AG04449 (cell line): ENCODE measurements at regions not wholly inside any gene's neighbourhood (a gene's known extent, or its start where the extent isn't known, plus 50 kb on each side); places are given as distances from the start of the nearest gene placed in this dataset.

Experiments
- CTCF ChIA-PET: fragments of 350-600 bp; formaldehyde crosslinking; extraction: SDS; loops from one replicate; lab custom pipeline; 2021; ENCODE audit warnings: antibody characterized with exemption; lab: Yijun Ruan, JAX
- POLR2A ChIA-PET: fragments of 400-600, 350-600 bp; formaldehyde crosslinking; extraction: SDS; loops from one replicate; lab custom pipeline; 2020; ENCODE audit warnings: antibody characterized with exemption, inconsistent platforms; lab: Yijun Ruan, JAX
- DNase-seq: peaks from one replicate; pipeline ENCODE4 v3.0.0-alpha.2; 2010; ENCODE audit warnings: low read depth, low spot score
- H3K4me3 ChIP-seq: 2 replicates; pipeline ENCODE4 v1.5.1; 2011; ENCODE audit warnings: low read depth, mild to moderate bottlenecking, control low read depth, low read length
- TF ChIP-seq, protein P1 (sequence below): IDR thresholded peaks from one replicate; pipeline ENCODE4 v1.5.1; 2011; ENCODE audit warnings: mild to moderate bottlenecking, moderate library complexity, low read length, control low read depth, inconsistent platforms; ENCODE audit not compliant: insufficient read depth; ENCODE audit errors: missing control alignments

DNA sequence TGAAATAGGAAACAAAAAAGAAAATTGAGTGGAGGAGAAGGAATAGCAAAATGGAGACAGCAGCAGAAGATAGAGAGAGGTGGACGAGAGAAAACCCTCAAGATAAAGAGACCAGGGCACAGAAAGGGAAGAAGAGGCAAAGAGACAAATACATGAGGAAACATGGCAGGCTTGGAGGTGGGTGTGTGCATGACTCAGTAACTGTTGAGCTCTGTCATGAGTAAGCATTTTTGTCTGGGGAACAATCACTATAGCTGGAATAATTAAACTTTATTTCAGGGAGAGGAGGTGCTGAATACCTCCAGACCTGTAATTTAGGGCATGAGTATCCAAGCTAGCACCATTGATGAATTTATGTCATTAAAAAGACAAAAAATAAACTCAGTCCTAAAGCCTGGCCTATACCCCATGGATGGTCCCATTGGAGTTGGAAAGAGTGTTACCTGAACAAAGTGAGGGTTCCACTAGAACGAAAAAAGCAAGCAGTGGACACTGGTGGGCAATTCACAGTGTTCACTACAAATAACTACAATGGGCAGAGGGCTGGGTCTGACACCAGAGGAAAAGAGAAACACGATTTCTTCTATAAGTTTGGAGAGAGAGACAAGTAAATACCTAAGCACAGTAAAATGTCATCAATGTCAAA, 145.5 kb downstream of the ADCYAP1 start:
- ChIA-PET POLR2A (no interaction called here), CTCF (no interaction called here)
- no peak overlapping the region for H3K4me3 ChIP-seq
- DNase-seq = no peak
- TF ChIP-seq, protein P1, sequence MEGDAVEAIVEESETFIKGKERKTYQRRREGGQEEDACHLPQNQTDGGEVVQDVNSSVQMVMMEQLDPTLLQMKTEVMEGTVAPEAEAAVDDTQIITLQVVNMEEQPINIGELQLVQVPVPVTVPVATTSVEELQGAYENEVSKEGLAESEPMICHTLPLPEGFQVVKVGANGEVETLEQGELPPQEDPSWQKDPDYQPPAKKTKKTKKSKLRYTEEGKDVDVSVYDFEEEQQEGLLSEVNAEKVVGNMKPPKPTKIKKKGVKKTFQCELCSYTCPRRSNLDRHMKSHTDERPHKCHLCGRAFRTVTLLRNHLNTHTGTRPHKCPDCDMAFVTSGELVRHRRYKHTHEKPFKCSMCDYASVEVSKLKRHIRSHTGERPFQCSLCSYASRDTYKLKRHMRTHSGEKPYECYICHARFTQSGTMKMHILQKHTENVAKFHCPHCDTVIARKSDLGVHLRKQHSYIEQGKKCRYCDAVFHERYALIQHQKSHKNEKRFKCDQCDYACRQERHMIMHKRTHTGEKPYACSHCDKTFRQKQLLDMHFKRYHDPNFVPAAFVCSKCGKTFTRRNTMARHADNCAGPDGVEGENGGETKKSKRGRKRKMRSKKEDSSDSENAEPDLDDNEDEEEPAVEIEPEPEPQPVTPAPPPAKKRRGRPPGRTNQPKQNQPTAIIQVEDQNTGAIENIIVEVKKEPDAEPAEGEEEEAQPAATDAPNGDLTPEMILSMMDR = no peak

DNA sequence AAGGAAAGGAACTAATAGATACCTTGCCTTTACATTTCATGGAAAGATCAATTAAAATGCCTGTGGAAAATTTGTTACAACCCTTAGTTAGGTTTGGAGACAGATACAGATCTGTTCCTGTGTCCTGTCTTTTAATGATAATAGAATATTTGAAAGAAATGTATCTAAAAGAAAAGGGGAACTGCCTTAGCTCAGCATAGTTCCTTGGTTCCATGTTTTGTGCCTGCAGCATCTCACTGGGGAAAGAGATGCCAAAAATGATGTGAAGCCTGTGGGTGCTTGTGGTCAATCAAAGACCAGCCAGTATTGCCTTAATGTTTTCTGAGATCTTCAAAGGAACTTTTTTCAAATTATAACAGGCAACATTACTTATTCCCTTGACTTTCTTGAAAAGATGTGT, 147.6 kb downstream of the ADCYAP1 start:
- ChIA-PET CTCF (no interaction called here), POLR2A (no interaction called here)
- TF ChIP-seq, protein P1 = no peak
- DNase-seq = no peak
- H3K4me3 ChIP-seq = no peak overlapping the region

DNA sequence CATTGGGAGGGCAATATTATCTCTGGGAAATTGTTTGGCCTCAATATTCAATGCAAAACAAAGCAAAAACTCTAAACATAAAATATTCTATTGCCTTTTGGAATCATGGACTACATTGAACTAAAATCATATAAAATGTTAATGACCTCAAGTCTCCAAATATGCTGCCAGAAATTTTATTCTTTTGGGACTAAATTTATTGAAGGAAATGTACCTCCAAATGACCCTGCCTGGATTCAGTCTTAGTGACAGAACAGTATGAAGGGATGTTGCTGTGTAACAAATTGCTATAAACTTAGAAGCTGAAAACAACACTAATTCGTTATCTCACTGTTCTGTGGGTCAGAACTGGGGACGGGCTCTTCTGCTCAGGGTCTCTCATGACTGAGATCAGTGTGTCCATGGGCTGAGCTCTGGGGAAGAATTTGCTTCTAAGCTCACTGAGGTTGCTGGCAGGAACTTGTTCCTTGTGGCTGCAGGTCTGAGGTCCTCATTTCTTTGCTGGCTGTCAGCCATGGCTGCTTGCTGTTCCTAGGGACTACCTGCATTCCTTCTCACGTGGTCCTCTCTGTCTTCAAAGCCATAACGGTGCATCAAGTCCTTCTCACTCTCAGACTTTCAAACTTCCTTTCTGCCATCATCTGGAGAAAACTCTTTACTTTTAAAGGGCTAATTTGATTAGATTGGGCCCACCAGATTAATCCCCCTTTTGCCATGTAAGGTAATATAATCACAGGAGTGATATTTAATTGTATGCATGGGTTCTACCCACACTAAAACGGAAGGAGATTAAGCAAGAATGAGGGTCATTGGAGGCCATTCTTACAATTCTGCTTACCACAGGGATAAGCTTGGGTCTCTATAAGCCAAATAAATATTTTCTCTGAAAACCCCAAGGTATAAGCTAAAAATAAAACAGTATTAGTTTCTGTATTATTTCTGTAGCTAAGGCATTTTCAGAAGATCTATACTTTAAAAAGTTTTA, 149.0 kb downstream of the ADCYAP1 start:
- POLR2A ChIA-PET = no interaction called here
- no peak overlapping the region for H3K4me3 ChIP-seq
- CTCF ChIA-PET = no interaction called here
- no peak for DNase-seq
- TF ChIP-seq, protein P1 = no peak

GRCh38 chr18:1056404-1056803, 151.7 kb downstream of the ADCYAP1 start:
- no peak overlapping the region for H3K4me3 ChIP-seq
- POLR2A ChIA-PET = no interaction called here
- DNase-seq = no peak
- TF ChIP-seq, protein P1 = no peak
- CTCF ChIA-PET = no interaction called here

- TF ChIP-seq, protein P1 = no peak
- no peak for DNase-seq
- CTCF ChIA-PET = no interaction called here
- H3K4me3 ChIP-seq = no peak overlapping the region
- POLR2A ChIA-PET = no interaction called here
Measured at GRCh38 chr18:1057367-1057766, 152.7 kb downstream of the ADCYAP1 start.

- no peak for DNase-seq
- TF ChIP-seq, protein P1 = no peak
- ChIA-PET CTCF (no interaction called here), POLR2A (no interaction called here)
- H3K4me3 ChIP-seq = no peak overlapping the region
Measured at GRCh38 chr18:1062588-1062987, 157.9 kb downstream of the ADCYAP1 start.
